K562 (cell line): ENCODE measurements at regions not wholly inside any gene's neighbourhood (a gene's known extent, or its start where the extent isn't known, plus 50 kb on each side); places are given as distances from the start of the nearest gene placed in this dataset.
"Not testable (repeated sequence)": the region's sequence is repeated elsewhere in the genome, so short reads cannot be mapped to it uniquely, and the experiment has no call there.

ENCODE experiments used
- ATAC-seq: fragments of 200-7000 bp; cut with Tn5 transposase; 3 replicates; pipeline ENCODE4 v1.9.1; 2020; ENCODE audit warnings: moderate library complexity
- BruUV-seq: library from RNA; stranded (reverse); fragments of 400-500 nt; replicated peaks from 2 replicates; lab custom pipeline; 2021; lab: Mats Ljungman, UMichigan
- CTCF ChIA-PET: fragments of 300-600 bp; formaldehyde crosslinking; extraction: SDS; loops from one replicate; lab custom pipeline; 2021; ENCODE audit warnings: low intra/inter-chr PET ratio; lab: Yijun Ruan, JAX
- POLR2A ChIA-PET: fragments of 300-600, 350-650 bp; sonication (Branson Sonifier 250); formaldehyde crosslinking; extraction: SDS; loops from one replicate; lab custom pipeline; 2021; ENCODE audit warnings: antibody characterized with exemption, inconsistent platforms; lab: Yijun Ruan, JAX
- DNase-seq, 4 experiments: peaks; one replicate each; pipeline versions ENCODE4 v3.0.0 to v3.0.0-alpha.2; 2011 to 2018; ENCODE audit warnings: low spot score in 3 of 4, mixed read lengths in 3 of 4; ENCODE audit errors: extremely low read depth in 1 of 4
- FAIRE-seq: peaks from 2 replicates; lab custom pipeline; 2011; peaks lifted over from hg19 to GRCh38; lab: Jason Lieb, UNC
- H2AFZ ChIP-seq: 2 replicates; pipeline ENCODE4 v1.6.0; 2011; ENCODE audit warnings: low read depth, low read length, control low read depth, inconsistent platforms
- H3K27ac ChIP-seq: fragments of 200-600 bp; 3 replicates; pipeline ENCODE4 v1.8.0; 2011; ENCODE audit warnings: low read depth, mild to moderate bottlenecking, control low read depth, inconsistent platforms, low read length, moderate library complexity, mixed read lengths; ENCODE audit errors: extremely low read depth
- H3K27me3 ChIP-seq, 2 experiments: fragments of 300-600 bp in 1 of 2; 2 replicates in 1 of 2; 3 replicates in 1 of 2; pipeline versions ENCODE4 v1.6.0 to v1.8.0; 2011; ENCODE audit warnings: inconsistent platforms in 2 of 2, low read length in 2 of 2, mild to moderate bottlenecking in 1 of 2, mixed read lengths in 1 of 2, moderate library complexity in 1 of 2; ENCODE audit not compliant: control insufficient read depth in 2 of 2, insufficient read depth in 2 of 2
- H3K36me3 ChIP-seq: fragments of 300-600 bp; 3 replicates; pipeline ENCODE4 v1.8.0; 2011; ENCODE audit warnings: mild to moderate bottlenecking, low read length, inconsistent platforms; ENCODE audit not compliant: control insufficient read depth, insufficient read depth
- H3K4me1 ChIP-seq, 2 experiments: fragments of 200-600 bp in 1 of 2; replicated peaks in 1 of 2; 2 replicates in 1 of 2; 3 replicates in 1 of 2; pipeline versions ENCODE4 v1.5.1 to v1.8.0; 2011; ENCODE audit warnings: inconsistent platforms in 2 of 2, low read length in 2 of 2, mild to moderate bottlenecking in 1 of 2, mixed read lengths in 1 of 2, moderate library complexity in 1 of 2; ENCODE audit not compliant: control insufficient read depth in 2 of 2, insufficient read depth in 2 of 2
- H3K4me2 ChIP-seq: 2 replicates; pipeline ENCODE4 v1.6.1; 2011; ENCODE audit warnings: low read length, control low read depth, inconsistent platforms, mixed read lengths; ENCODE audit not compliant: insufficient read depth
- H3K4me3 ChIP-seq: fragments of 200-600 bp; sonication (generic), shearing (Covaris generic); 2 replicates; pipeline ENCODE4 v1.5.1; 2016; ENCODE audit warnings: control low read depth, inconsistent platforms
- H3K79me2 ChIP-seq: fragments of 200-600 bp; 3 replicates; pipeline ENCODE4 v1.8.0; 2011; ENCODE audit warnings: low read length, inconsistent platforms; ENCODE audit not compliant: control insufficient read depth, insufficient read depth
- H3K9ac ChIP-seq, 2 experiments: 2 replicates each; pipeline versions ENCODE4 v1.6.0 to v1.6.1; 2011; ENCODE audit warnings: low read depth in 2 of 2, low read length in 2 of 2, control low read depth in 1 of 2, inconsistent platforms in 1 of 2, mild to moderate bottlenecking in 1 of 2, mixed read lengths in 1 of 2; ENCODE audit not compliant: insufficient read depth in 1 of 2
- H3K9me1 ChIP-seq: one replicate; pipeline ENCODE4 v1.6.0; 2011; ENCODE audit warnings: inconsistent platforms, mild to moderate bottlenecking, low read length, moderate library complexity; ENCODE audit not compliant: control insufficient read depth, insufficient read depth
- H3K9me3 ChIP-seq: replicated peaks from 2 replicates; pipeline ENCODE4 v1.5.1; 2011; ENCODE audit warnings: low read depth, low read length, inconsistent platforms; ENCODE audit not compliant: control insufficient read depth, insufficient read depth
- H4K20me1 ChIP-seq: replicated peaks from 2 replicates; pipeline ENCODE4 v1.6.1; 2011; ENCODE audit warnings: low read length, inconsistent platforms, mixed read lengths; ENCODE audit not compliant: control insufficient read depth, insufficient read depth
- EHMT2 ChIP-seq: fragments of 450-650 bp; IDR thresholded peaks from 2 replicates; pipeline ENCODE4 v1.6.1; 2018; ENCODE audit warnings: antibody characterized with exemption
- MCM7 ChIP-seq, 2 experiments: fragments of 450-650 bp; IDR thresholded peaks; 2 replicates each; pipeline ENCODE4 v1.6.1; 2016 to 2018
- NCOA1 ChIP-seq: fragments of 450-650 bp; IDR thresholded peaks from 2 replicates; pipeline ENCODE4 v1.6.1; 2016; ENCODE audit warnings: low read depth
- PHB ChIP-seq: fragments of 250-450 bp; sonication (Bioruptor Pico); IDR thresholded peaks from 2 replicates; pipeline ENCODE4 v1.5.0; 2021
- PRMT5 ChIP-seq: sonication (generic); formaldehyde crosslinking; IDR thresholded peaks from 2 replicates; pipeline ENCODE4 v1.5.0; 2020; ENCODE audit warnings: missing genetic modification reagents
- ZNF239 ChIP-seq: fragments of 250-450 bp; sonication (Bioruptor Pico); IDR thresholded peaks from 2 replicates; pipeline ENCODE4 v1.4.0; 2020; ENCODE audit warnings: mild to moderate bottlenecking
- WGBS: fragments of 100-300 bp; shearing (Covaris generic); methylation state at CpG from one replicate; pipeline ENCODE4 v1.1.6; 2016; ENCODE audit warnings: low coverage, mixed read lengths; ENCODE audit not compliant: insufficient coverage; ENCODE audit errors: missing lambda C conversion rate; 5-methylcytosine and 5-hydroxymethylcytosine counted together
- in situ Hi-C: fragments of 300-500 bp; cut with MboI; formaldehyde crosslinking; loops from 4 replicates; pipeline ENCODE4 v1.15.0; 2018; ENCODE audit warnings: inconsistent platforms, mixed read lengths
- intact Hi-C: fragments of 100-400 bp; cut with micrococcal nuclease; formaldehyde crosslinking; loops from 2 replicates; pipeline ENCODE4 v1.14.2; 2022

DNA sequence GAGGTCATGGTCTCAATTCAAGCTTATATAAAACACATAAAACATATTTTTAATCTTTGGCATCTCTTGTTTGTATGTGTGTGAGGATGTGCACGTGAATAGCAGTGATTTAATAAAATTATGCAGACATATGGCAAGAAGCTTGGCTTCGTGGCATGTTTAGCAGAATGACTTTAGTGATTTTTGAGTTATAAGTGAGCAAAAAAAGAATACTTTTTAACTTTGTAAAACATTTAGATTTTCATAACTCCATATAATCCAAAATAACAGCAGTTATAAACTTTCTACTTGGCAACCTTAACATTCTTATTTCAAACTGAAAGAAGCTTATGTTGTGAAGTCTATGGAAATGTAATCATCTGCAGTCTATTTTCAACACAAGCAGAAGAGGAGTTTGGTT, 120.6 kb downstream of the SLITRK1 start:
- Histone ChIP-seq H4K20me1 (no peaks in the 10 kb centered on the region), H3K4me2 (no peak overlapping the region), H3K79me2 (no peaks in the 10 kb centered on the region), H2AFZ (no peak overlapping the region), H3K27ac (no peak overlapping the region), H3K9me1 (no peaks in the 10 kb centered on the region), H3K4me3 (no peak overlapping the region), H3K36me3 (no peaks in the 10 kb centered on the region), H3K27me3 (no peaks in the 10 kb centered on the region), H3K4me1 (no peaks in the 10 kb centered on the region), H3K9ac (no peak overlapping the region), H3K9me3 (no peaks in the 10 kb centered on the region)
- WGBS: 0% methylated on average over 2 of the region's 2 CpGs
- in situ Hi-C loops (no loop called here), intact Hi-C loops (no loop called here)
- ATAC-seq (no peak), FAIRE-seq (no peak), DNase-seq (no peak)
- no TSS peak for BruUV-seq
- TF ChIP-seq ZNF239 (CRISPR knock-in tag) (no peak), NCOA1 (no peak), PRMT5 (CRISPR knock-in tag) (no peak), MCM7 (IDR thresholded peaks at IDR 0.05) (no peak), PHB (CRISPR knock-in tag) (no peak), EHMT2 (no peak)
- ChIA-PET CTCF (no interaction called here), POLR2A (no interaction called here)

- in situ Hi-C loops, FAIRE-seq: not testable (repeated sequence)
Observed at GRCh38 chr13:83755210-83755609, 127.1 kb downstream of the SLITRK1 start.

More at GRCh38 chr13:83755210-83755609, 127.1 kb downstream of the SLITRK1 start:
- H2AFZ ChIP-seq, ATAC-seq, H4K20me1 ChIP-seq, H3K9ac ChIP-seq, H3K36me3 ChIP-seq, H3K9me1 ChIP-seq, DNase-seq, POLR2A ChIA-PET, BruUV-seq, CTCF ChIA-PET, H3K4me3 ChIP-seq, intact Hi-C loops, H3K27ac ChIP-seq, H3K4me2 ChIP-seq, H3K79me2 ChIP-seq, H3K4me1 ChIP-seq, H3K9me3 ChIP-seq, H3K27me3 ChIP-seq: not testable (repeated sequence)
- WGBS: 0% methylated on average over 2 of the region's 2 CpGs
